ENCODE measurements at regions not wholly inside any gene's neighbourhood (a gene's known extent, or its start where the extent isn't known, plus 50 kb on each side); places are given as distances from the start of the nearest gene placed in this dataset.
"Not testable (repeated sequence)": the region's sequence is repeated elsewhere in the genome, so short reads cannot be mapped to it uniquely, and the experiment has no call there.

GRCh38 chr11:130526846-130527245, 78.4 kb downstream of the ADAMTS15 start:
- Mint-ChIP-seq H3K36me3 (no peaks in the 10 kb centered on the region), H3K4me1 (peaks cover 0 to 2% (median 0%) of the 10 kb centered on the region in 4 donors), H3K27me3 (peaks cover 1 to 9% (median 4%) of the 10 kb centered on the region in 5 donors), H3K4me3 (no peak overlapping the region), H3K9me3 (no peaks in the 10 kb centered on the region), H3K27ac (no peak overlapping the region)
- POLR2A ChIA-PET, result no interaction called here
- ATAC-seq, result no peak
- DNase-seq, result no peak

DNA sequence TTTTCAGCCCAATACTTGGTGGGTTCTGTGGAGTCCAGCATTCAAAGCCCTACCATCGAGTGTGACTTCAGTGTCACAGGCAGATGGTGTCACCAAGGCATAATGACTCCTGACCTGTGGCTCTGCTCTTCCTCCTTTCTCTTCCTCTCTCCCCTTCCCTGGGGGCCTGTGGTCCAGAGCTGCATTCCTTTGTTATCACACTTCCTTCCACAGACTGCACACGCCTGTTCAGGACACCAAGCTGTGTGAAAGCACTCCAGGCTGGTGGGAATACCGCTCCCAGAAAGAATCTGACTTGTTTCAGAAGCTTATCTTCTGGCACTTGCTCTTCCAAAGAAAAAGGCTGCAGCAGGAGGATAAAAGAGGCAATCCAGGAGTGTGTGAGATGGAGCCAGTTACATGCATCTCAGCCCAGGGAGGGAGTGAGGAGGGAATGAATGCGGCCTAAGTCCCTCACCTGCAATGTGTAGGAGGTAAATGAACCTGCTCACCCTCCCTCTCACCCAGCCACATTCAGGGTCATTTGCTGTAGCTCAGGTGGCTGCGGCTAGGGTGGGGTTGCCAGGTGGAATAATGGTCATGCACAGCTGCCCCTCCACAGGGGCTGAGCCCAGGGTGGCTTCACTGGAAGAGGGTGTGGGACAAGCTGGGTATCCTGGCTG, 79.3 kb downstream of the ADAMTS15 start:
- H3K27ac Mint-ChIP-seq, result no peak overlapping the region
- peak overlapping the region in 1 of 10 donors; percentile 42 for H3K4me3 Mint-ChIP-seq
- peaks cover 0 to 2% (median 0%) of the 10 kb centered on the region in 4 donors for H3K4me1 Mint-ChIP-seq
- H3K36me3 Mint-ChIP-seq, result no peaks in the 10 kb centered on the region
- H3K27me3 Mint-ChIP-seq, result peaks cover 1 to 9% (median 4%) of the 10 kb centered on the region in 5 donors
- ATAC-seq (no peak), DNase-seq (no peak)
- no peaks in the 10 kb centered on the region for H3K9me3 Mint-ChIP-seq
- POLR2A ChIA-PET, result no interaction called here

DNA sequence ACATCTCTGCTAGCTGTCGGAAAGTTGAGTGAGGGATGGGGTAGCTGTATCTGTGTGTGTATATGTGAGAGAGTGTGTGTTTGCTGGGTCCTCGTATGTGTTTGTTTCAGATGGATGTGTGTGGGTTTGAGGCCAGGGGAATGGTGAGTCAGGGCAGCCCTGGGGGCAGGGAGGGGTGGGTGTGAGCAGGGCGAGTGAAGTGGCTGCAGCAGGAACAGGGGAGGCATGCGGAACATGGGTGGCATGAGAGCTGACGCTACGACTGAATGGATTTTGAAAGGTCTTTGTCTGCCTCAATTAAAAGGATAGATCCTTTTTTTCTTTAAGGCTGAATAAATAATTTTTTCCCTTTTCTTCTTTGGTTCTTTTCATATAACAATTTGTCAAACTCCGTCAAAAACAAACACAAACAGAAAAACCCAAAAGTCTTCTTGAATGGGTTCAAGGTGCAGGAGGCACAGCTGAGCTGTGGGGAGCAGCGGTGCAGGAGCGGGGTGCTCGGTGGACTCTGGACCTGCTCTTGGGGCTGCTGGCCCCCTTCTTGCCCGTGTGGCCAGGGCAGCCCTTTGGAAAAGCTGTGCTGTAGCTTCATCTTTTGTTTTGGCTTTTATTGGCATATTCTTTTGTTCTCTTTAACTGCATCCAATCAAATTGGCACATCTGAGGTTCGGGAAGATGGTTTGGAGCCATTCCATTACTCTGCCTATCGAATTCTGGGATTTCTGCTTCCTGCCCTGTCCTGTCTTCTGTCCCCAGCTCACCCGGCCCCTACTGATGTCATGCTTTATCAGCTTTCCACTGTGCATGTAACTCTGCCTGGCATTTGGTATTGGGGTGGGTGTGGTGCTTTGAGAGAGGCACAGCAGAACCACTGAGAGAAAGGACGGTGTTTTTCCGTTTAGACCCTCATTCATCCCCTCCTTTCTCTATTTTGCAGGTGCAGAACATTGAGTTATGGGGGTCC, 80.1 kb downstream of the ADAMTS15 start:
- peaks cover 0 to 9% (median 4%) of the 10 kb centered on the region in 5 donors for H3K27me3 Mint-ChIP-seq
- H3K36me3 Mint-ChIP-seq, result no peaks in the 10 kb centered on the region
- H3K27ac Mint-ChIP-seq, result no peak overlapping the region
- H3K4me3 Mint-ChIP-seq, result no peak overlapping the region
- ATAC-seq, result no peak
- DNase-seq, result no peak
- peaks cover 0 to under 1% (median 0%) of the 10 kb centered on the region in 4 donors for H3K4me1 Mint-ChIP-seq
- no peaks in the 10 kb centered on the region for H3K9me3 Mint-ChIP-seq
- POLR2A ChIA-PET, result no interaction called here

DNA sequence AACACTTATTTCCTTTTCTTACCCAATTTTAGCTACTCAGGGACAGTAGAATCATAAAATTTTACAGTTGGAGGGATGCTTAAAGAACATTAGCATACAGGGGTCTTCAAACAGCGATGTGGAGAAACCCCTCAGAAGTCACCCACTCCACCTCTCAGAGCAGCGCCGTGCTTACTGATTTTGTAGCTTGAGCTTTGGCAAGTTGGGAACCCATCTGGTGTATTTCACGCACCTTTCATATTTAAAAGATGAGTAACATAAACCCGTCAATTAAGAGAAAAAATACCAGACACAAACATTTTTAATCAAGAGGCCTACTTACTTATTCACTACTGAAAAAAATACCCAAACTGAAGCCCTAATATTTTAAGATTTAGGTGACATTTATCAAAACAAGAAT, 80.9 kb downstream of the ADAMTS15 start:
- Mint-ChIP-seq H3K4me1 (no peaks in the 10 kb centered on the region), H3K4me3 (no peak overlapping the region), H3K36me3 (no peaks in the 10 kb centered on the region), H3K9me3 (no peaks in the 10 kb centered on the region), H3K27me3 (peaks cover 0 to 9% (median 4%) of the 10 kb centered on the region in 5 donors), H3K27ac (no peak overlapping the region)
- no peak for DNase-seq
- POLR2A ChIA-PET, result no interaction called here
- no peak for ATAC-seq

DNA sequence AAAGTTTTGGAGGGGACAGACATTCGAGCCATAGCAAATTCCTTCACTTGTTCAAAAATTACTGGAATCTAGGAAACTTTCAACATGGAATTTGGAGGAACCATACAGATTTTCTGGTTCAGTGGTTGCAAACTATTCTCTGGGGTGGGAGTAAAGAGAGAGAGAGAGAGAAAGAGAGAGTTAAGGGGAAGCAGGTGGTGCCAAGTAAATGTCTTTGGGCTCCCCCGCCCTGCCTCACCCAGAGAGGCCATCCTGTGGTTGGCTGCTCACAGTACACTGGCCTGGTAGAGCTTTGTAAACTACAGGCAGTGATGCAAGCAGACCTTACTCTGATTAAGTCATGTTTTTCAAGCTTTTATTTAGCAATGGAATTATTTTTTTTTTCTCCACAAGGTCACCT, 82.6 kb downstream of the ADAMTS15 start:
- DNase-seq, result no peak
- H3K27ac Mint-ChIP-seq, result no peak overlapping the region

GRCh38 chr11:130533113-130533798, 84.8 kb downstream of the ADAMTS15 start:
- H3K36me3 Mint-ChIP-seq, result no peaks in the 10 kb centered on the region

More for the DNA sequence above, 82.6 kb downstream of the ADAMTS15 start:
- no peak for ATAC-seq
- peaks cover 0 to 2% (median 0%) of the 10 kb centered on the region in 4 donors for H3K4me1 Mint-ChIP-seq
- H3K36me3 Mint-ChIP-seq, result no peaks in the 10 kb centered on the region
- H3K9me3 Mint-ChIP-seq, result no peaks in the 10 kb centered on the region
- H3K27me3 Mint-ChIP-seq, result peaks cover 0 to 10% (median 9%) of the 10 kb centered on the region in 5 donors
- no peak overlapping the region for H3K4me3 Mint-ChIP-seq
- POLR2A ChIA-PET, result no interaction called here

DNA sequence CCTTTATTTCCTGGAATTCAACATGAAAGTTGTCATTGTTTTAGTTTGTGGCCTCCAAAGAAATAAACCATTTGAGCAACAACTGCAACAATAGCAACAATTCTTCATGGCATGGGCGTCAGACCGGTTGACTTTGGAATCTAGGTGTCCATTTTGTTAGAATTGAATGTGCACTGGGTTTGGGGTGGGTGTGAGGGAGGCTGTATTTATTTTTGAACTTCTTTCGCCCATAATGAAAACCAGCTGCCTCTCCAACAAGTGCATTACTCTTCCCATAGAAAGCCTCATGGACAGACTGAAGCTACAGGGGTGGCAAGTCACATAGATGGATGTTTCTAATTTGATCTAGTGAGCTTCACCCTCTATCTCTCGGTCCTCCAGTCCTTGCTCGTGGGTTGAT, 85.4 kb downstream of the ADAMTS15 start:
- Mint-ChIP-seq H3K4me1 (peaks cover 0 to 2% (median 0%) of the 10 kb centered on the region in 4 donors), H3K27ac (no peak overlapping the region), H3K4me3 (no peak overlapping the region), H3K27me3 (peaks cover 0 to 11% (median 5%) of the 10 kb centered on the region in 5 donors), H3K36me3 (no peaks in the 10 kb centered on the region), H3K9me3 (peaks cover 0 to 2% (median 0%) of the 10 kb centered on the region in 9 donors)
- no peak for ATAC-seq
- POLR2A ChIA-PET, result no interaction called here
- DNase-seq, result no peak

More at GRCh38 chr11:130533113-130533798, 84.8 kb downstream of the ADAMTS15 start:
- H3K4me1 Mint-ChIP-seq, result peaks cover 0 to 2% (median 0%) of the 10 kb centered on the region in 4 donors
- DNase-seq, result no peak
- peaks cover 0 to 2% (median 0%) of the 10 kb centered on the region in 9 donors for H3K9me3 Mint-ChIP-seq
- no peak overlapping the region for H3K4me3 Mint-ChIP-seq
- no peak for ATAC-seq
- peaks cover 2 to 11% (median 5%) of the 10 kb centered on the region in 5 donors for H3K27me3 Mint-ChIP-seq
- no peak overlapping the region for H3K27ac Mint-ChIP-seq
- POLR2A ChIA-PET, result no interaction called here

- H3K9me3 Mint-ChIP-seq, result peaks cover 0 to 2% (median 0%) of the 10 kb centered on the region in 9 donors
- no peak for DNase-seq
- H3K27me3 Mint-ChIP-seq, result peaks cover 0 to 15% (median 5%) of the 10 kb centered on the region in 5 donors
- POLR2A ChIA-PET, result no interaction called here
- H3K36me3 Mint-ChIP-seq, result no peaks in the 10 kb centered on the region
- H3K4me1 Mint-ChIP-seq, result peaks cover 0 to 2% (median 0%) of the 10 kb centered on the region in 4 donors
- no peak overlapping the region for H3K4me3 Mint-ChIP-seq
- ATAC-seq, result no peak
- no peak overlapping the region for H3K27ac Mint-ChIP-seq
Measured at GRCh38 chr11:130534551-130534950, 86.1 kb downstream of the ADAMTS15 start.

GRCh38 chr11:130535520-130535919, 87.1 kb downstream of the ADAMTS15 start:
- ATAC-seq, result no peak
- Mint-ChIP-seq H3K27ac (no peak overlapping the region), H3K4me3 (no peak overlapping the region), H3K27me3 (peaks cover 0 to 15% (median 5%) of the 10 kb centered on the region in 5 donors), H3K9me3 (peaks cover 0 to 2% (median 0%) of the 10 kb centered on the region in 9 donors), H3K4me1 (peaks cover 0 to 2% (median 0%) of the 10 kb centered on the region in 4 donors), H3K36me3 (no peaks in the 10 kb centered on the region)
- no peak for DNase-seq
- POLR2A ChIA-PET, result no interaction called here

DNA sequence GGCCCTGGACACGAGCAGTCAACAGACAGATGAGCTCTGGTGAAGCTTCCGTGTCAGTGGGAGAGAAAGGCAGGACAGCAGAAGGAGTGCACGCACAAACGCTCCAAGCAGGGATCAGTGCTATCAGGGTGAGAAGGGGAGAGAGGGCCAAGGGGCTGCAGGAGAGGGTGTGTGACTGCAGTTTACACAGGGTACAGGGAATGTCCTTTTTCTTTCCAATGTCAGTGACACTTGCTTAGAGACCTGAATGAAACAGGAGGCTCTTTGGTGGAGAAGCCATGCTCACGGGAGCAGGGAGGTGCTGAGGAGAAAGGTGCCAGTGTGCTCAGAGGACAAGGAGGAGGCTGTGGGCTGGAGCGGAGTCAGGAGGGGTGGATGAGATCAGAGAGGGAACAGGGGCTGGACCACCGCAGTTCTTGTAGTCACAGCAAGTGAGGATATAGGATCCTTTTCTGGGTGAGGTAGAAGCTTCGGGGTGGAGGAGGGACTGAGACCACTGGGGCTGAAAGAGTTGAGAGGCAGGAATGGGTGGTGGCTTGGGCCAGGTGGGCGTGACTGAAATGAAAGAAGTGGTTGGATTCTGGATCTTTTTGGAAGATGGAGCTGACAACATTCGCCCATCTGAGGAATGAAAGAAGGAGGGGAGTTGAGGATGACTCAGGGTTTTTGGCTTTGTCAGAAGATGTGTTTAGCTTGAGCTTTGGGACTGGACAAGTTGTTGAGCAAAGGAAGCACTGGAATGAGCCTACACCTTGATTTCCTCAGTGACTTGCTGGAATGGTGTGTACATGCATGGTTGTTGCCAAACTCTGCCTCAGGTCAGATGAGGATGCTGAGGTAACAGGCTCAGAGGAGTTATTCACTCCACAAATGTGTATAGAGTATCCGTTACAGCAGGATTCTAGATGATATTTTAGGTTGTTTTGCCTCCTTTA, 87.9 kb downstream of the ADAMTS15 start:
- no peak overlapping the region for H3K27ac Mint-ChIP-seq
- no peaks in the 10 kb centered on the region for H3K36me3 Mint-ChIP-seq
- H3K27me3 Mint-ChIP-seq, result peaks cover 0 to 15% (median 5%) of the 10 kb centered on the region in 5 donors
- DNase-seq (no peak), ATAC-seq (no peak)
- H3K9me3 Mint-ChIP-seq, result peaks cover 0 to 2% (median 0%) of the 10 kb centered on the region in 9 donors
- POLR2A ChIA-PET, result no interaction called here
- peaks cover 0 to 2% (median 0%) of the 10 kb centered on the region in 4 donors for H3K4me1 Mint-ChIP-seq
- H3K4me3 Mint-ChIP-seq, result no peak overlapping the region

DNA sequence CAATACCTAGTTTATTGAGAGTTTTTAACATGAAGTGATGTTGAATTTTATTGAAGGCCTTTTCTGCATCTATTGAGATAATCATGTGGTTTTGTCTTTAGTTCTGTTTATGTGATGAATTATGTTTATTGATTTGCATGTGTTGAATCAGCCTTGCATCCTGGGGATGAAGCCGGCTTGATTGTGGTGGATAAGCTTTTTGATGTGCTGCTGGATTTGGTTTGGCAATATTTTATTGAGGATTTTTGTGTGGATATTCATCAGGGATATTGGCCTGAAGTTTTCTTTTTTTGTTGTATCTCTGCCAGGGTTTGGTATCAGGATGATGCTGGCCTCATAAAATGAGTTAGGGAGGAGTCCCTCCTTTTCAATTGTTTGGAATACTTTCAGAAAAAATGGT, 91.2 kb downstream of the ADAMTS15 start:
- H3K4me3 Mint-ChIP-seq, H3K4me1 Mint-ChIP-seq, POLR2A ChIA-PET: not testable (repeated sequence)

GRCh38 chr11:130544266-130544665, 95.8 kb downstream of the ADAMTS15 start:
- H3K4me3 Mint-ChIP-seq, result no peak overlapping the region
- H3K27ac Mint-ChIP-seq, result no peak overlapping the region
- H3K4me1 Mint-ChIP-seq, result no peaks in the 10 kb centered on the region
- no peak for DNase-seq
- H3K27me3 Mint-ChIP-seq, result peaks cover 2 to 27% (median 16%) of the 10 kb centered on the region in 5 donors
- H3K9me3 Mint-ChIP-seq, result peaks cover 0 to 2% (median 0%) of the 10 kb centered on the region in 9 donors
- no peaks in the 10 kb centered on the region for H3K36me3 Mint-ChIP-seq
- ATAC-seq, result no peak
- POLR2A ChIA-PET, result no interaction called here

More for the DNA sequence above, 91.2 kb downstream of the ADAMTS15 start:
- peaks cover 5 to 22% (median 13%) of the 10 kb centered on the region in 5 donors for H3K27me3 Mint-ChIP-seq
- H3K9me3 Mint-ChIP-seq, ATAC-seq, H3K36me3 Mint-ChIP-seq, H3K27ac Mint-ChIP-seq, DNase-seq: not testable (repeated sequence)
